ENCODE measurements at regions not wholly inside any gene's neighbourhood (a gene's known extent, or its start where the extent isn't known, plus 50 kb on each side); places are given as distances from the start of the nearest gene placed in this dataset.

- H3K27me3 ChIP-seq, result no peaks in the 10 kb centered on the region
- H3K27ac ChIP-seq, result no peak overlapping the region
- H3K36me3 ChIP-seq, result no peaks in the 10 kb centered on the region
- H3K4me3 ChIP-seq, result no peak overlapping the region
- no peaks in the 10 kb centered on the region for H3K4me1 ChIP-seq
- WGBS, 2 donors, result 79 to 88% methylated on average over 2 of the region's 2 CpGs
- no peak for ATAC-seq
- H3K9me3 ChIP-seq, result no peaks in the 10 kb centered on the region
- no peak for TF ChIP-seq CTCF (IDR thresholded peaks at IDR 0.05)
- intact Hi-C loops (cut with DNase I), result no loop called here
- no peak for FAIRE-seq
- DNase-seq, result no peak
Observed at GRCh38 chr12:58252914-58253313, 311.5 kb downstream of the ATP23 start.

- 62 to 69% methylated on average over 1 of the region's 1 CpG for WGBS, 2 donors
- no peak for FAIRE-seq
- DNase-seq, result no peak
- TF ChIP-seq CTCF (IDR thresholded peaks at IDR 0.05), result no peak
- Histone ChIP-seq H3K36me3 (no peaks in the 10 kb centered on the region), H3K27ac (no peak overlapping the region), H3K4me3 (no peak overlapping the region), H3K4me1 (no peaks in the 10 kb centered on the region), H3K27me3 (no peaks in the 10 kb centered on the region), H3K9me3 (no peaks in the 10 kb centered on the region)
- intact Hi-C loops (cut with DNase I), result no loop called here
- no peak for ATAC-seq
Observed at GRCh38 chr12:58253663-58254062, 312.3 kb downstream of the ATP23 start.

DNA sequence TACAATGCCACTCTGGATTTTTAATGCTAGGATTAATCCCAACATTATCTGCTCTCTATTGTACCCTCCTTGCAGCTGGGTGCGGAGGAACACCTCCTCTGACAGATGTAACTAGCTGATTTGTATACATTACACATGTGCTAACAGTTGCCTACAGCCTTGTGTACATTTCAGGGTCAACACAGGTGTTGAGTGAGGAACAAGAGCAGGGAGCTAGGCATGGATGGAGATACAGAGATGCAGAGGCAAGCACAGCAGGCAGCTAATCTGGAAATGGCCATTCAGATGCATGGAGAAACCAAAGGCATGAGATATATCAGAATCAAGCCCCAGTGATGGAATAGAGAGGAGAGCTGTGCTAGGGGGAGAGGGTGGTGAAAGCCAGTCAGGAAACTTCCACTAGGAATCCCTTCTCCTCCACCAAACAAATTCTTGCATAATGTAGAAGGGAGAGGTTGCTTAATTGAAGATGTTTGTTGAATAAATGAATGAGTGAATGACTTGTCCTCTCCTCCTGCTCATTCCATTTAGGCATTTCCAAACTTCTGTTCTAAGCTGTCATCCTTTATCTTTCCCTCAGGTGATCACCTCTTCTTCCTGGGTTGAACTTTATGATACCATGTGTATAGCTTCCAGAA is 313.2 kb downstream of the ATP23 start:
- intact Hi-C loops (cut with DNase I), result no loop called here

GRCh38 chr12:58262796-58263195 is 321.4 kb downstream of the ATP23 start:
- no peak for FAIRE-seq

More for the DNA sequence above, 313.2 kb downstream of the ATP23 start:
- WGBS, 2 donors, result 57 to 58% methylated on average over 1 of the region's 1 CpG
- Histone ChIP-seq H3K36me3 (no peaks in the 10 kb centered on the region), H3K27ac (no peak overlapping the region), H3K9me3 (no peaks in the 10 kb centered on the region), H3K4me3 (no peak overlapping the region), H3K4me1 (no peaks in the 10 kb centered on the region), H3K27me3 (no peaks in the 10 kb centered on the region)
- no peak for ATAC-seq
- TF ChIP-seq CTCF (IDR thresholded peaks at IDR 0.05), result no peak
- no peak for DNase-seq
- FAIRE-seq, result no peak

More at GRCh38 chr12:58262796-58263195, 321.4 kb downstream of the ATP23 start:
- Histone ChIP-seq H3K36me3 (no peaks in the 10 kb centered on the region), H3K9me3 (no peaks in the 10 kb centered on the region), H3K4me3 (no peak overlapping the region), H3K4me1 (no peaks in the 10 kb centered on the region), H3K27me3 (no peaks in the 10 kb centered on the region), H3K27ac (no peak overlapping the region)
- no peak for TF ChIP-seq CTCF (IDR thresholded peaks at IDR 0.05)
- DNase-seq (no peak), ATAC-seq (no peak)
- 92 to 93% methylated on average over 1 of the region's 1 CpG for WGBS, 2 donors
- intact Hi-C loops (cut with DNase I), result no loop called here
